OCI-LY7 (cell line): ENCODE measurements at regions not wholly inside any gene's neighbourhood (a gene's known extent, or its start where the extent isn't known, plus 50 kb on each side); places are given as distances from the start of the nearest gene placed in this dataset.

Experiments
- BruUV-seq: library from RNA; stranded (reverse); fragments of 400-500 nt; replicated peaks from 2 replicates; lab custom pipeline; 2021; lab: Mats Ljungman, UMichigan
- CTCF ChIA-PET: fragments of 300-600 bp; sonication (Branson Sonifier 250); formaldehyde crosslinking; loops from one replicate; lab custom pipeline; 2022; ENCODE audit warnings: antibody characterized with exemption; ENCODE audit not compliant: unreplicated experiment; lab: Charles Lee
- POLR2A ChIA-PET: fragments of 300-600 bp; sonication (Branson Sonifier 250); formaldehyde crosslinking; loops from one replicate; lab custom pipeline; 2022; ENCODE audit warnings: antibody characterized with exemption; lab: Charles Lee
- DNase-seq: peaks from one replicate; pipeline ENCODE4 v3.0.0-alpha.2; 2015; ENCODE audit warnings: low spot score
- H2AFZ ChIP-seq: fragments of 200-600 bp; sonication (generic), shearing (Covaris generic); 2 replicates; pipeline ENCODE4 v1.6.1; 2014; ENCODE audit warnings: mild to moderate bottlenecking, antibody characterized with exemption, low read length, moderate library complexity
- H3K27ac ChIP-seq: fragments of 200-600 bp; sonication (generic); 2 replicates; pipeline ENCODE4 v1.5.1; 2014; ENCODE audit warnings: mixed run types, low read depth, mild to moderate bottlenecking, moderate library complexity, low read length, inconsistent platforms; ENCODE audit not compliant: poor library complexity, severe bottlenecking
- H3K36me3 ChIP-seq: fragments of 200-600 bp; sonication (generic); 2 replicates; pipeline ENCODE4 v1.6.1; 2014; ENCODE audit warnings: mild to moderate bottlenecking, antibody characterized with exemption, low read length, moderate library complexity, mixed read lengths; ENCODE audit not compliant: insufficient read depth
- H3K4me1 ChIP-seq: fragments of 200-600 bp; sonication (generic); 2 replicates; pipeline ENCODE4 v1.5.1; 2014; ENCODE audit warnings: mild to moderate bottlenecking, low read length; ENCODE audit not compliant: insufficient read depth, poor library complexity, severe bottlenecking
- H3K4me2 ChIP-seq: fragments of 200-600 bp; sonication (generic); 2 replicates; pipeline ENCODE4 v1.6.1; 2014; ENCODE audit warnings: mild to moderate bottlenecking, low read length
- H3K4me3 ChIP-seq: fragments of 200-600 bp; sonication (generic); 2 replicates; pipeline ENCODE4 v1.5.1; 2014; ENCODE audit warnings: mild to moderate bottlenecking, low read depth, low read length; ENCODE audit not compliant: poor library complexity, severe bottlenecking
- H3K79me2 ChIP-seq: fragments of 200-600 bp; sonication (generic); 2 replicates; pipeline ENCODE4 v1.6.1; 2016; ENCODE audit warnings: low read depth, mild to moderate bottlenecking, low read length, moderate library complexity, mixed read lengths; ENCODE audit not compliant: insufficient read depth
- H3K9me2 ChIP-seq: fragments of 200-600 bp; sonication (generic); 2 replicates; pipeline ENCODE4 v1.6.1; 2016; ENCODE audit warnings: mild to moderate bottlenecking, low read length, mixed read lengths; ENCODE audit not compliant: insufficient read depth
- H3K9me3 ChIP-seq: fragments of 200-600 bp; sonication (generic); 2 replicates; pipeline ENCODE4 v1.6.1; 2014; ENCODE audit warnings: mild to moderate bottlenecking, mixed run types, low read length, mixed read lengths
- H4K20me1 ChIP-seq: fragments of 200-600 bp; sonication (generic); 2 replicates; pipeline ENCODE4 v1.6.1; 2014; ENCODE audit warnings: mild to moderate bottlenecking, antibody characterized with exemption, low read length, moderate library complexity, mixed read lengths; ENCODE audit not compliant: insufficient read depth
- CTCF ChIP-seq: fragments of 200-600 bp; sonication (generic); conservative IDR thresholded peaks from 2 replicates; pipeline ENCODE4 v1.5.1; 2014; ENCODE audit warnings: mild to moderate bottlenecking, antibody characterized with exemption, low read length, moderate library complexity, mixed read lengths
- EZH2phosphoT487 ChIP-seq: fragments of 200-600 bp; sonication (generic); IDR thresholded peaks from 2 replicates; pipeline ENCODE4 v1.6.1; 2018; ENCODE audit warnings: low read depth, borderline replicate concordance, mild to moderate bottlenecking, mixed run types, antibody characterized with exemption, low read length, moderate library complexity, mixed read lengths
- intact Hi-C: fragments of 100-400 bp; cut with micrococcal nuclease; formaldehyde crosslinking; loops from one replicate; pipeline ENCODE4 v1.10.0; 2022; ENCODE audit not compliant: unreplicated experiment

GRCh38 chr3:152209776-152210175 lies 59.0 kb upstream of the MBNL1 start:
- H3K79me2 ChIP-seq = no peaks in the 10 kb centered on the region
- no peak for DNase-seq
- H3K27ac ChIP-seq = no peak overlapping the region
- H3K9me3 ChIP-seq = no peaks in the 10 kb centered on the region
- intact Hi-C loops = no loop called here
- H3K36me3 ChIP-seq = no peaks in the 10 kb centered on the region
- H3K4me3 ChIP-seq = no peak overlapping the region
- H4K20me1 ChIP-seq = no peaks in the 10 kb centered on the region
- TF ChIP-seq EZH2phosphoT487 = no peak
- TF ChIP-seq CTCF = no peak
- ChIA-PET POLR2A (interaction anchor here (0.5 to 1.5 kb wide), 6 partner anchors 10 to 189 kb away, joined by 3 to 6 read pairs (median 3); no protein-coding TSS in a partner anchor), CTCF (no interaction called here)
- no peak overlapping the region for H3K4me2 ChIP-seq
- no peaks in the 10 kb centered on the region for H3K9me2 ChIP-seq
- BruUV-seq = no TSS peak
- no peak overlapping the region for H2AFZ ChIP-seq
- H3K4me1 ChIP-seq = peaks cover 9% of the 10 kb centered on the region

DNA sequence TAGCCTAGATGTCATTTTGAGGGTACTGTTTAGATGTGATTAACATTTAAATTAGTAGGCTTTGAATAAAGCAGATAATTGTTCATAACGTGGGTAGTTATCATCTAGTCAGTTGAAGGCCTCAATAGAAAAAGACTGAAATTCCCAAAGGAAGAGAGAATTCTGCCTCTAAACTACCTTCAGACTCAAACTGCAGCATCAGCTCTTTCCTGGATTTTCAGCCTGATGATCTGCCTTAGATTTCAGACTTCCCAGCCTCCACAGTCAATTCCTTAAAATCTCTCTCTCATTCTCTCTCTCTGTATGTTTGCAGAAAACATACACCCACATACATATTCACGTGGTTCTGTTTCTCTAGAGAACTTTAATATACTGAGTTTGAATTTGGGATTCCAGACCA lies 58.0 kb upstream of the MBNL1 start:
- Histone ChIP-seq H4K20me1 (no peaks in the 10 kb centered on the region), H3K9me2 (no peaks in the 10 kb centered on the region), H3K9me3 (no peaks in the 10 kb centered on the region), H2AFZ (no peak overlapping the region), H3K4me3 (no peak overlapping the region), H3K36me3 (no peaks in the 10 kb centered on the region), H3K27ac (no peak overlapping the region), H3K4me2 (no peak overlapping the region), H3K79me2 (no peaks in the 10 kb centered on the region), H3K4me1 (peaks cover under 1% of the 10 kb centered on the region)
- no peak for DNase-seq
- CTCF ChIA-PET = no interaction called here
- POLR2A ChIA-PET = interaction anchor here (0.7 to 1.4 kb wide), 5 partner anchors 9 to 226 kb away, joined by 3 to 6 read pairs (median 4); no protein-coding TSS in a partner anchor
- TF ChIP-seq EZH2phosphoT487 (no peak), CTCF (no peak)
- no TSS peak for BruUV-seq
- intact Hi-C loops = no loop called here

- BruUV-seq = no TSS peak
- no peak overlapping the region for H3K4me2 ChIP-seq
- no peak for DNase-seq
- H3K4me3 ChIP-seq = no peak overlapping the region
- POLR2A ChIA-PET = interaction anchor here (0.6 to 3.6 kb wide), 6 partner anchors 8 to 225 kb away, joined by 3 to 24 read pairs (median 5); no protein-coding TSS in a partner anchor
- no peak overlapping the region for H2AFZ ChIP-seq
- no peaks in the 10 kb centered on the region for H3K79me2 ChIP-seq
- no peak overlapping the region for H3K27ac ChIP-seq
- TF ChIP-seq EZH2phosphoT487 = no peak
- TF ChIP-seq CTCF = no peak
- CTCF ChIA-PET = no interaction called here
- no peaks in the 10 kb centered on the region for H3K9me3 ChIP-seq
- no peaks in the 10 kb centered on the region for H3K4me1 ChIP-seq
- no peaks in the 10 kb centered on the region for H3K9me2 ChIP-seq
- intact Hi-C loops = no loop called here
- H3K36me3 ChIP-seq = no peaks in the 10 kb centered on the region
- no peaks in the 10 kb centered on the region for H4K20me1 ChIP-seq
Observed at GRCh38 chr3:152211655-152212054, 57.1 kb upstream of the MBNL1 start.
